ENCODE measurements at regions not wholly inside any gene's neighbourhood (a gene's known extent, or its start where the extent isn't known, plus 50 kb on each side); places are given as distances from the start of the nearest gene placed in this dataset.

- TF ChIP-seq CTCF (conservative IDR thresholded peaks at IDR 0.05; ENCODE audit: low read length) (no peak), EZH2phosphoT487 (IDR thresholded peaks at IDR 0.05; ENCODE audit: borderline replicate concordance, low read depth, low read length) (no peak)
Measured at GRCh38 chr18:40583671-40584070, 1371.4 kb upstream of the PIK3C3 start.
